ENCODE measurements at regions not wholly inside any gene's neighbourhood (a gene's known extent, or its start where the extent isn't known, plus 50 kb on each side); places are given as distances from the start of the nearest gene placed in this dataset.
"Not testable (repeated sequence)": the region's sequence is repeated elsewhere in the genome, so short reads cannot be mapped to it uniquely, and the experiment has no call there.

- Histone ChIP-seq H3K9me3 (replicated peaks in 1 of 2; ENCODE audit: control insufficient read depth in 2 of 2, insufficient read depth in 1 of 2, low read depth in 1 of 2, low read length in 2 of 2) (no peaks in the 10 kb centered on the region), H2BK15ac (ENCODE audit: low read length) (no peak overlapping the region), H3K4ac (ENCODE audit: low read length) (no peak overlapping the region), H3K23ac (ENCODE audit: low read depth, low read length, poor library complexity) (no peak overlapping the region), H3K4me2 (ENCODE audit: insufficient read depth, low read length, poor library complexity, severe bottlenecking) (no peak overlapping the region), H2BK12ac (ENCODE audit: low read length) (no peak overlapping the region), H3K14ac (ENCODE audit: low read length) (no peak overlapping the region), H3K4me1 (ENCODE audit: control insufficient read depth in 2 of 2, insufficient read depth in 1 of 2, low read depth in 1 of 2, low read length in 2 of 2) (no peaks in the 10 kb centered on the region), H2AK5ac (ENCODE audit: low read depth, low read length) (no peak overlapping the region), H3K27me3 (ENCODE audit: control insufficient read depth in 3 of 3, insufficient read depth in 3 of 3, low read depth in 1 of 3, low read length in 3 of 3) (no peaks in the 10 kb centered on the region), H2AFZ (ENCODE audit: low read length) (no peak overlapping the region), H3K9ac (ENCODE audit: low read depth, low read length, poor library complexity) (no peak overlapping the region), H3K79me1 (ENCODE audit: low read depth, low read length) (no peaks in the 10 kb centered on the region), H2BK5ac (ENCODE audit: low read length) (no peak overlapping the region), H3K4me3 (ENCODE audit: low read length in 2 of 2) (no peak overlapping the region), H4K8ac (ENCODE audit: low read depth, low read length) (no peak overlapping the region), H3K36me3 (replicated peaks in 1 of 2; ENCODE audit: control insufficient read depth in 2 of 2, insufficient read depth in 2 of 2, low read length in 2 of 2) (no peaks in the 10 kb centered on the region), H4K91ac (ENCODE audit: low read depth, low read length, poor library complexity) (no peak overlapping the region), H2BK120ac (ENCODE audit: low read depth, low read length) (no peak overlapping the region), H3K27ac (replicated peaks; ENCODE audit: low read length) (no peak overlapping the region), H3K18ac (ENCODE audit: low read length) (no peak overlapping the region)
- no peak for DNase-seq (ENCODE audit: low spot score)
- no CpG with 5 or more reads among the region's 1 CpG for WGBS, 2 donors (ENCODE audit: extremely low coverage in 2 of 2, insufficient read length in 2 of 2, insufficient replicate concordance in 1 of 2)
Observed at GRCh38 chr12:33180918-33181317, 258.7 kb downstream of the SYT10 start.

GRCh38 chr12:33166260-33166659, 269.7 kb upstream of the PKP2 start:
- H3K36me3 ChIP-seq (replicated peaks in 1 of 2; ENCODE audit: control insufficient read depth in 2 of 2, insufficient read depth in 2 of 2, low read length in 2 of 2); H3K27ac ChIP-seq (replicated peaks; ENCODE audit: low read length); H3K23ac ChIP-seq (ENCODE audit: low read depth, low read length, poor library complexity); H3K9me3 ChIP-seq (replicated peaks in 1 of 2; ENCODE audit: control insufficient read depth in 2 of 2, insufficient read depth in 1 of 2, low read depth in 1 of 2, low read length in 2 of 2); H2AFZ ChIP-seq (ENCODE audit: low read length); H3K4ac ChIP-seq (ENCODE audit: low read length); H2AK5ac ChIP-seq (ENCODE audit: low read depth, low read length); H2BK15ac ChIP-seq (ENCODE audit: low read length); DNase-seq (ENCODE audit: low spot score); H3K4me1 ChIP-seq (ENCODE audit: control insufficient read depth in 2 of 2, insufficient read depth in 1 of 2, low read depth in 1 of 2, low read length in 2 of 2); H3K4me2 ChIP-seq (ENCODE audit: insufficient read depth, low read length, poor library complexity, severe bottlenecking); H3K18ac ChIP-seq (ENCODE audit: low read length); H3K4me3 ChIP-seq (ENCODE audit: low read length in 2 of 2); H2BK12ac ChIP-seq (ENCODE audit: low read length); H3K79me1 ChIP-seq (ENCODE audit: low read depth, low read length); H3K9ac ChIP-seq (ENCODE audit: low read depth, low read length, poor library complexity); H3K14ac ChIP-seq (ENCODE audit: low read length); H4K8ac ChIP-seq (ENCODE audit: low read depth, low read length); H3K27me3 ChIP-seq (ENCODE audit: control insufficient read depth in 3 of 3, insufficient read depth in 3 of 3, low read depth in 1 of 3, low read length in 3 of 3); H2BK5ac ChIP-seq (ENCODE audit: low read length); H4K91ac ChIP-seq (ENCODE audit: low read depth, low read length, poor library complexity); H2BK120ac ChIP-seq (ENCODE audit: low read depth, low read length): not testable (repeated sequence)
- no CpG with 5 or more reads among the region's 3 CpGs for WGBS, 2 donors (ENCODE audit: extremely low coverage in 2 of 2, insufficient read length in 2 of 2, insufficient replicate concordance in 1 of 2)

GRCh38 chr12:33156042-33156441, 259.5 kb upstream of the PKP2 start:
- Histone ChIP-seq H2BK5ac (ENCODE audit: low read length) (no peak overlapping the region), H3K18ac (ENCODE audit: low read length) (no peak overlapping the region), H3K4ac (ENCODE audit: low read length) (no peak overlapping the region), H3K23ac (ENCODE audit: low read depth, low read length, poor library complexity) (no peak overlapping the region), H3K36me3 (replicated peaks in 1 of 2; ENCODE audit: control insufficient read depth in 2 of 2, insufficient read depth in 2 of 2, low read length in 2 of 2) (no peaks in the 10 kb centered on the region), H2BK12ac (ENCODE audit: low read length) (no peak overlapping the region), H2BK15ac (ENCODE audit: low read length) (no peak overlapping the region), H4K91ac (ENCODE audit: low read depth, low read length, poor library complexity) (no peak overlapping the region), H3K9ac (ENCODE audit: low read depth, low read length, poor library complexity) (no peak overlapping the region), H3K4me1 (ENCODE audit: control insufficient read depth in 2 of 2, insufficient read depth in 1 of 2, low read depth in 1 of 2, low read length in 2 of 2) (no peaks in the 10 kb centered on the region), H3K4me2 (ENCODE audit: insufficient read depth, low read length, poor library complexity, severe bottlenecking) (no peak overlapping the region), H3K14ac (ENCODE audit: low read length) (no peak overlapping the region), H3K79me1 (ENCODE audit: low read depth, low read length) (no peaks in the 10 kb centered on the region), H3K4me3 (ENCODE audit: low read length in 2 of 2) (no peak overlapping the region), H3K27ac (replicated peaks; ENCODE audit: low read length) (no peak overlapping the region), H2AK5ac (ENCODE audit: low read depth, low read length) (no peak overlapping the region), H2AFZ (ENCODE audit: low read length) (no peak overlapping the region), H4K8ac (ENCODE audit: low read depth, low read length) (no peak overlapping the region), H3K9me3 (replicated peaks in 1 of 2; ENCODE audit: control insufficient read depth in 2 of 2, insufficient read depth in 1 of 2, low read depth in 1 of 2, low read length in 2 of 2) (peaks cover 0 to 2% of the 10 kb centered on the region in 2 donors), H3K27me3 (ENCODE audit: control insufficient read depth in 3 of 3, insufficient read depth in 3 of 3, low read depth in 1 of 3, low read length in 3 of 3) (no peaks in the 10 kb centered on the region), H2BK120ac (ENCODE audit: low read depth, low read length) (no peak overlapping the region)
- no CpG with 5 or more reads among the region's 4 CpGs for WGBS, 2 donors (ENCODE audit: extremely low coverage in 2 of 2, insufficient read length in 2 of 2, insufficient replicate concordance in 1 of 2)
- DNase-seq (ENCODE audit: low spot score) = no peak

GRCh38 chr12:33147292-33147691, 250.7 kb upstream of the PKP2 start:
- H3K36me3 ChIP-seq (replicated peaks in 1 of 2; ENCODE audit: control insufficient read depth in 2 of 2, insufficient read depth in 2 of 2, low read length in 2 of 2); H3K18ac ChIP-seq (ENCODE audit: low read length): not testable (repeated sequence)

More at GRCh38 chr12:33147292-33147691, 250.7 kb upstream of the PKP2 start:
- H4K8ac ChIP-seq (ENCODE audit: low read depth, low read length); H2BK120ac ChIP-seq (ENCODE audit: low read depth, low read length); H2AK5ac ChIP-seq (ENCODE audit: low read depth, low read length); H3K14ac ChIP-seq (ENCODE audit: low read length); H3K27ac ChIP-seq (replicated peaks; ENCODE audit: low read length); H3K9ac ChIP-seq (ENCODE audit: low read depth, low read length, poor library complexity); H3K23ac ChIP-seq (ENCODE audit: low read depth, low read length, poor library complexity); H3K4me3 ChIP-seq (ENCODE audit: low read length in 2 of 2); H3K79me1 ChIP-seq (ENCODE audit: low read depth, low read length); H2BK15ac ChIP-seq (ENCODE audit: low read length); H3K4me1 ChIP-seq (ENCODE audit: control insufficient read depth in 2 of 2, insufficient read depth in 1 of 2, low read depth in 1 of 2, low read length in 2 of 2); H3K4ac ChIP-seq (ENCODE audit: low read length); H3K4me2 ChIP-seq (ENCODE audit: insufficient read depth, low read length, poor library complexity, severe bottlenecking); H2BK5ac ChIP-seq (ENCODE audit: low read length); H2BK12ac ChIP-seq (ENCODE audit: low read length); H4K91ac ChIP-seq (ENCODE audit: low read depth, low read length, poor library complexity); H3K9me3 ChIP-seq (replicated peaks in 1 of 2; ENCODE audit: control insufficient read depth in 2 of 2, insufficient read depth in 1 of 2, low read depth in 1 of 2, low read length in 2 of 2); H3K27me3 ChIP-seq (ENCODE audit: control insufficient read depth in 3 of 3, insufficient read depth in 3 of 3, low read depth in 1 of 3, low read length in 3 of 3); DNase-seq (ENCODE audit: low spot score); H2AFZ ChIP-seq (ENCODE audit: low read length): not testable (repeated sequence)
- no CpG with 5 or more reads among the region's 8 CpGs for WGBS, 2 donors (ENCODE audit: extremely low coverage in 2 of 2, insufficient read length in 2 of 2, insufficient replicate concordance in 1 of 2)

Measured in neuronal stem cell (in vitro differentiated cells).